GM03348 (cell line): ENCODE measurements at regions not wholly inside any gene's neighbourhood (a gene's known extent, or its start where the extent isn't known, plus 50 kb on each side); places are given as distances from the start of the nearest gene placed in this dataset.

ENCODE experiments used
- DNase-seq: peaks from one replicate; pipeline ENCODE4 v3.0.0; 2012; ENCODE audit warnings: low spot score

DNA sequence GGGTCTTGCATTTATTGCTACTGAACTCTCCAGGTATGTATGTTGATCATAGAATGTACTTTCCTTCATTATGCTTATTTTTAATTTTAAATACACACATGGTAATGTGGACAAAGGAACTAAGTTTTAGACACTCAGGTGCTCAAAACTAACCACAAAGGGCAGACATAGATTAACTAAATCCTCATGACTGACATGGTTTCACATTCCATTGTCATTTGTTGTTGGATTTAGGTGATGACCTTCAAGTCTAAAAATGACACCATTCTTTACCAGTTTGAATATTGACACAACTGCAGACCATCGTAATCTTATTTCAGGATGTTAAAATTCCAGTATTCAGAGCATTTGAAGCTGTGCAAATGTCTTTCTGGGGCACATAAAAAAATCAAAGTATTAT is 128.4 kb downstream of the BBS10 start:
- DNase-seq: no peak

- DNase-seq: no peak
Measured at GRCh38 chr12:76216585-76217472, 131.4 kb downstream of the BBS10 start.

DNA sequence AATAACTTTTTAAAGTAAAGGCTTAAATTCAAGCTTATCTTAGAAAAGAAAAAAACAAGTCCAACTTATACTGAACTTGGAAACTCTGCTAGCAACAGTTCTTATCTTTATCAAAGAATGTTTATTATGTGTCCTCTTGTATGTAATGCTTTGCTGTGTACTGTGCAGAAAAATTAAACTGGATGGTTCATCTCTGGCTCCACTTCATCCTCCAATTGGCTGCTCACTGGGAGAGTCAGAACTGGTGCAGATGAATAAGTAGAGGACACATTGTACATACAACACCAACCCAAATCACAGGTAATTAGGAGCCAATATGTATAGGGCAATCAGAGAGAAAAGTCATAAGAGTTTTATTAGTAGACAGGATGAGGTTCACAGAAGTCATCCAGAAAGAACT is 123.6 kb upstream of the NAP1L1 start:
- no peak for DNase-seq

- no peak for DNase-seq
Measured at GRCh38 chr12:76206677-76207072, 122.2 kb upstream of the NAP1L1 start.

DNA sequence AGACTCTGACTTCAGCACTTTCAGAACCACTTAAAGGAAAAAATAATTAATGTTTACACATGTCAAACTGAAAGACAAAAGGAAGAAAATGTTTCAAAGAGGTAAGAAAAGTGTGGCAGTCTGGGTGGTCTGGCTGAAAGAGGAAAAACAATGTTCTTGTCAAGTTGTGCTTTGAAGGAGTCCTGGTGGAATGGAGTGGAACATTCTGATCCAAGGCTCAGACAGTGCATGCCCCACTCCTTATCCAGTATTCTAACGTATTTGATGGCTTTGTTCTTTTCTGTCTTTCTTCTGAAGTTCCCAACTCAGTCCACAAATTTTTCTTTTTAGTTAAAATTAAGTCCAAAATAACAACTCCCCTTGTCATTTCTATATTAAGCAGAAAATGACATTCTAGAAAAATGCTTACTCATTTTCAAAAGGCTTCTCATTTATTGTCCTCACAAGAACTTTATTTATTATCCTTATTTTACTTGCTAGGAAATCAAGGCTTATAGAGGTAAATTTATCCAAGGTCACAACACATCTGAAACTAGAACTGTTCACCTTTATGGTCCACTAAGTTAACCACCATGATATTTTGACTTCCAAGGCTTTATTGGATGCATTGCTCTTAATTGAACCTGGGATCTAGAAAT is 121.7 kb upstream of the NAP1L1 start:
- no peak for DNase-seq

DNA sequence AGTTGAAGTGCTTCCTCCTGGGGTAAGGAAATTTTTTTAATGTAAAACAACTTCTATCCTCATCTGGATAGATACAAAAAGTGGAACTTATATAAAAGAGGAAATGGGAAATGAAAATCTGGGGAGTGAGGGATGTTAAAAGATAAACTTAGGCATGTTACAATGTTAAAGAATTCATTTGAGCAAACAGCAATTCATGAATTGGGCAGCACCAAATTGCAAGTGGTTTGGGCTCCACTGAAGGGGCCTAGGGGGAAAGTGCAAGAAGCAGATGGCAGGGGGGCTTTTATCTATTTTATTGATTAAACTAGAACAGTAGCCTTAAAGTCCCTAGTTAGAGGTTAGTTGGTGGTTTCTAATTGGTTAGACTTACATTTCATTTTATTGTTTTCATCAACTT is 118.1 kb upstream of the NAP1L1 start:
- DNase-seq: no peak

GRCh38 chr12:76201758-76202157 is 117.3 kb upstream of the NAP1L1 start:
- DNase-seq: peak; percentile 23

DNA sequence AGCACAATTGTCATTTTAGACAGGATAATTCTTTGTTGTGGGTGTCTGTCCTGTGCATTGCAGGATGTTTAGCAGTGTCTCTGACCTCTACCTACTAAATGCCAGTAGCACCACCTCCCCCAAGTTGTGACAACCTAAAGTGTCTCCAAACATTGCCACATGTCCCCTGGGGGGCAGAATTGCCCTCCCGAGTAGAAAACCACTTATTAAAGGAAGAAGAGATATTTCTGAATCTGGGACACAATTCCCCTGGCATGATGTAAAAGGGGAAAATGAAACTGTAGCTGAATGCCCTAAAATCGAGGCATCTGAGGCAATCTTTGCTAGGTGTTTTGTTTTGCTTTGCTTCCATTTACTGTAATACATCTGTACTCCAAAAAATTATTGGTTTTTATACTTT is 116.8 kb upstream of the NAP1L1 start:
- no peak for DNase-seq

DNA sequence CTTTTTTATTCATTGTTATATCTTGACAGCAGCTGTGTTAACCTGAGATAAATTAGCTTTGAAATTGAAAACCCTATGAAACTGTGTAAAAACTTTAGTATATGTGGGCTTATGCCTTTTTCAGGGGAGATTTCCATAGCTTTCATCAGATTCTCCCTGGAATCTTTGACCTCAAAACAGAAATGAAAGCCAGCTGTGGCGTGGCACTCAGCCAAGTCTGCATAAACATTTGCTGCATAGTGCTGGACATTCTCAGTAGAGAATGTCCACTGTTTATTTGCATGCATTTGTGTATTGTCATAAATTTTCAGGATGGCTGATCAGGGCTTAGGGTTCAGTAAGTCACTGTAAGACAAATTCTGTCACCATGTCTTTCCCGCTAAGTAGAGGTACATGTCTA is 115.3 kb upstream of the NAP1L1 start:
- no peak for DNase-seq

GRCh38 chr12:76198839-76199238 is 114.4 kb upstream of the NAP1L1 start:
- no peak for DNase-seq

- no peak for DNase-seq
Measured at GRCh38 chr12:76197283-76197682, 112.8 kb upstream of the NAP1L1 start.

DNA sequence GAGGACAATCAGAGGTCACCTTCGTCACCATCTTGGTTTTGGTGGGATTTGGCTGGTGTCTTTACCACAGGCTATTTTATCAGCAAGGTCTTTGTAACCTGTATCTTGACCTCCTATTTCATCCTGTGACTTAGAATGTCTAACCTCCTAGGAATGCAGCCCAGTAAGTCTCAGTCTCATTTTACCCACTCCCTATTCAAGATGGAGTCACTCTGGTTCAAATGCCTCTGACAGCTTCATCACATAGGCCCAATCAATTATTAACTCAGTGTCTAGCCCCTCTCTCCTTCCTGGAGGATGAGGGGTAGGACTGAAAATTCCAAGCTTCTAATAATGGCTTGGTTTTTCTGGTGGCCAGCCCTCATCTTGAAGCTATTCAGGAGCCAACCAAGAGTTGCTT is 111.4 kb upstream of the NAP1L1 start:
- DNase-seq: no peak

GRCh38 chr12:76194724-76195123 is 110.2 kb upstream of the NAP1L1 start:
- no peak for DNase-seq

DNA sequence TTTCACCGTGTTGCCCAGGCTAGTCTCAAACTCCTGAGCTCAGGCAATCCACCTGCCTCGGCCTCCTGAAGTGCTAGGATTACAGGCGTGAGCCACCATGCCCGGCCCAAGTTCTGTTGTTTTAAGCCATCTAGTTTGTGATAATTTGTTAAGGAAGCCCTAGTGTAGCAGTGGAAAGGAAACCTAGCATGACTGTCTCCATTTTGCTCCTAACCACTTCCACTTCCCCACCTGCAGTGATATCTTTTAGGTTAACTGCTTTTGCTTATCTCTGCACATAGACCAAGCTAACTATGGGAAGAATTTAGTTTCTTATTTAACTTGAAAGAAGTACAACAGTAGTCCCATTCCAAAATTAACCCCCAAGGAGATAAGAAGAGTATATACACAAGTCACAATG is 109.5 kb upstream of the NAP1L1 start:
- DNase-seq: no peak

- no peak for DNase-seq
Measured at GRCh38 chr12:76192416-76192815, 107.9 kb upstream of the NAP1L1 start.

DNA sequence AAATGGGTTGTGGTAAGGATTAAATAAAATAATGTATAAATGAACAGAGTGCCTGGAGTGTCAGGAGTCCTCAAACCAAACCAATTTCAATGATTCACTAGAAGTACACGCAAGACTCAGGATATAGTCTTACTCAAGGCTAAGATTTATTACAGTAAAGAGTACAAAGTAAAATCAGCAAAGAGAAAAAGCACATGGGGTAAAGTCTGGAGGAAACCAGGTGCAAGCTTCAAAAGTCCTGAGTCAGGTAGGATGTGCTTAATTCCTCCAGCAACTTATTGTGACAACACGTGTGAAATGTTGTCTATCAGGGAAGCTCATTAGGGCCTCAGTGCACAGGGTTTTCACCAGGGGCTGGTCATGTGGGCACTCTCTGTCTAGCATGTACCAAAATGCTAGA is 105.8 kb upstream of the NAP1L1 start:
- DNase-seq: no peak

- DNase-seq: no peak
Measured at GRCh38 chr12:76189851-76190250, 105.4 kb upstream of the NAP1L1 start.

DNA sequence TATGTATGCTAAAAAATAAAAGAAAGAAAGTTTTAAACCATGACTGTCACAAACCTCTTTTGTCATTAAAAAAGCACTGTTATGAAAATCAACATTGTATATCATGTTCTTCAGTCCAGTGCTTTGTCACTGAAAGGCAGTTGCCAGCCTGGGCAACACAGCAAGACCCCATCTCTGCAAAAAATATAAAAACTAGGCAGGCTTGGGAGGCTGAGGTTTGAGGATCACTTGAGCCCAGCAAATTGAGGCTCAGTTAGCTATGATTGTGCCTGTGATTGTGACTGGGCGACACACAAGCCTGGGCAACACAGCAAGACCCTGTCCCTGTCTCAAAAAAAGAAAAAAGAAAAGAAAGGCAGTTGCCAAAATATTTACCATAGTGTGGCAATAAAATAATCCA is 102.7 kb upstream of the NAP1L1 start:
- DNase-seq: no peak

GRCh38 chr12:76186131-76186906 is 101.8 kb upstream of the NAP1L1 start:
- DNase-seq: no peak

- DNase-seq: peak; percentile 82
Measured at GRCh38 chr12:76183459-76184186, 99.1 kb upstream of the NAP1L1 start.

GRCh38 chr12:76180401-76181277 is 96.2 kb upstream of the NAP1L1 start:
- DNase-seq: no peak
